ENCODE measurements at regions not wholly inside any gene's neighbourhood (a gene's known extent, or its start where the extent isn't known, plus 50 kb on each side); places are given as distances from the start of the nearest gene placed in this dataset.

GRCh38 chr16:65195998-65196397 is 74.1 kb upstream of the CDH11 start:
- H3K27me3 Mint-ChIP-seq = no peaks in the 10 kb centered on the region
- DNase-seq (no peak), ATAC-seq (ENCODE audit: low read depth in 2 of 2) (no peak)
- H3K27ac Mint-ChIP-seq = no peak overlapping the region
- peaks cover 0 to 6% (median 3%) of the 10 kb centered on the region in 7 donors for H3K9me3 Mint-ChIP-seq
- no peaks in the 10 kb centered on the region for H3K36me3 Mint-ChIP-seq
- no peaks in the 10 kb centered on the region for H3K4me1 Mint-ChIP-seq
- no peak overlapping the region for H3K4me3 Mint-ChIP-seq

- no peak for DNase-seq
- H3K4me1 Mint-ChIP-seq = no peaks in the 10 kb centered on the region
- no peak for ATAC-seq (ENCODE audit: low read depth in 2 of 2)
- no peaks in the 10 kb centered on the region for H3K36me3 Mint-ChIP-seq
- no peak overlapping the region for H3K27ac Mint-ChIP-seq
- no peak overlapping the region for H3K4me3 Mint-ChIP-seq
- no peaks in the 10 kb centered on the region for H3K27me3 Mint-ChIP-seq
- peaks cover 0 to 9% (median 4%) of the 10 kb centered on the region in 7 donors for H3K9me3 Mint-ChIP-seq
Observed at GRCh38 chr16:65185241-65185778, 63.4 kb upstream of the CDH11 start.

- ATAC-seq (ENCODE audit: low read depth in 2 of 2) (no peak), DNase-seq (no peak)
- Mint-ChIP-seq H3K36me3 (no peaks in the 10 kb centered on the region), H3K4me3 (no peak overlapping the region), H3K27me3 (no peaks in the 10 kb centered on the region), H3K27ac (no peak overlapping the region), H3K4me1 (no peaks in the 10 kb centered on the region), H3K9me3 (peaks cover 0 to 8% (median 3%) of the 10 kb centered on the region in 7 donors)
Observed at GRCh38 chr16:65181071-65181561, 59.3 kb upstream of the CDH11 start.

GRCh38 chr16:65178151-65178550 is 56.3 kb upstream of the CDH11 start:
- ATAC-seq (ENCODE audit: low read depth in 2 of 2) (no peak), DNase-seq (no peak)
- H3K4me1 Mint-ChIP-seq = no peaks in the 10 kb centered on the region
- H3K36me3 Mint-ChIP-seq = no peaks in the 10 kb centered on the region
- H3K4me3 Mint-ChIP-seq = no peak overlapping the region
- H3K27me3 Mint-ChIP-seq = peaks cover 0 to 4% (median 0%) of the 10 kb centered on the region in 3 donors
- no peak overlapping the region for H3K27ac Mint-ChIP-seq
- H3K9me3 Mint-ChIP-seq = peaks cover 0 to 12% (median 2%) of the 10 kb centered on the region in 7 donors

- H3K4me1 Mint-ChIP-seq = no peaks in the 10 kb centered on the region
- H3K4me3 Mint-ChIP-seq = no peak overlapping the region
- H3K27me3 Mint-ChIP-seq = peaks cover 0 to 4% (median 0%) of the 10 kb centered on the region in 3 donors
- no peak overlapping the region for H3K27ac Mint-ChIP-seq
- DNase-seq (no peak), ATAC-seq (ENCODE audit: low read depth in 2 of 2) (no peak)
- peaks cover 0 to 12% (median 2%) of the 10 kb centered on the region in 7 donors for H3K9me3 Mint-ChIP-seq
- no peaks in the 10 kb centered on the region for H3K36me3 Mint-ChIP-seq
Observed at GRCh38 chr16:65176603-65177002, 54.7 kb upstream of the CDH11 start.

GRCh38 chr16:65172356-65172755 is 50.5 kb upstream of the CDH11 start:
- no peaks in the 10 kb centered on the region for H3K36me3 Mint-ChIP-seq

More at GRCh38 chr16:65172356-65172755, 50.5 kb upstream of the CDH11 start:
- peaks cover 0 to 4% (median 0%) of the 10 kb centered on the region in 3 donors for H3K27me3 Mint-ChIP-seq
- DNase-seq (no peak), ATAC-seq (ENCODE audit: low read depth in 2 of 2) (no peak)
- no peak overlapping the region for H3K4me3 Mint-ChIP-seq
- H3K4me1 Mint-ChIP-seq = no peaks in the 10 kb centered on the region
- no peak overlapping the region for H3K27ac Mint-ChIP-seq
- H3K9me3 Mint-ChIP-seq = peaks cover 0 to 9% (median 3%) of the 10 kb centered on the region in 7 donors

Measured in naive B cell (primary cell).